GM12878 (cell line): ENCODE measurements at regions not wholly inside any gene's neighbourhood (a gene's known extent, or its start where the extent isn't known, plus 50 kb on each side); places are given as distances from the start of the nearest gene placed in this dataset.

Source experiments
- ATF3 ChIP-seq: IDR thresholded peaks from 2 replicates; pipeline ENCODE4 v1.6.1; 2011; ENCODE audit warnings: low read depth, mild to moderate bottlenecking, low read length, moderate library complexity, borderline replicate concordance; ENCODE audit errors: extremely low read depth
- CTCF ChIP-seq, 3 experiments: IDR thresholded peaks in 2 of 3; conservative IDR thresholded peaks in 1 of 3; 2 replicates each; pipeline ENCODE4 v1.5.1; 2011; ENCODE audit warnings: low read depth in 3 of 3, low read length in 3 of 3, mild to moderate bottlenecking in 3 of 3, control low read depth in 2 of 3, moderate library complexity in 2 of 3, inconsistent platforms in 1 of 3, mixed read lengths in 1 of 3; ENCODE audit not compliant: control insufficient read depth in 2 of 3, insufficient read depth in 1 of 3; ENCODE audit errors: extremely low read depth in 1 of 3
- ETV6 ChIP-seq, 2 experiments: fragments of 450-650 bp in 1 of 2; IDR thresholded peaks in 1 of 2; conservative IDR thresholded peaks in 1 of 2; 2 replicates each; pipeline ENCODE4 v1.6.1; 2014; ENCODE audit warnings: antibody characterized with exemption in 1 of 2, borderline replicate concordance in 1 of 2, low read depth in 1 of 2, mild to moderate bottlenecking in 1 of 2, moderate library complexity in 1 of 2
- HDAC2 ChIP-seq: fragments of 200-600 bp; sonication (generic); IDR thresholded peaks from 2 replicates; pipeline ENCODE4 v1.6.1; 2017
- POLR2AphosphoS5 ChIP-seq: IDR thresholded peaks from 2 replicates; pipeline ENCODE4 v1.6.1; 2011; ENCODE audit warnings: mild to moderate bottlenecking, low read length, inconsistent platforms
- REST ChIP-seq: IDR thresholded peaks from 2 replicates; pipeline ENCODE4 v1.6.1; 2012; ENCODE audit warnings: mild to moderate bottlenecking, low read depth, low read length
- RUNX3 ChIP-seq: IDR thresholded peaks from 2 replicates; pipeline ENCODE4 v1.6.1; 2012; ENCODE audit warnings: low read length, inconsistent platforms
- YY1 ChIP-seq: IDR thresholded peaks from 2 replicates; pipeline ENCODE4 v1.6.1; 2011; ENCODE audit warnings: low read depth, mild to moderate bottlenecking, low read length

- no peak for TF ChIP-seq CTCF (IDR thresholded peaks at IDR 0.05 in 2 of 3, conservative IDR thresholded peaks at IDR 0.05 in 1 of 3; ENCODE audit: control insufficient read depth in 2 of 3, extremely low read depth in 1 of 3, insufficient read depth in 1 of 3, low read depth in 3 of 3, low read length in 3 of 3)
- TF ChIP-seq POLR2AphosphoS5, result no peak
- TF ChIP-seq HDAC2, result no peak
- no peak for TF ChIP-seq ATF3
- no peak for TF ChIP-seq YY1
- TF ChIP-seq ETV6 (conservative IDR thresholded peaks at IDR 0.05 in 1 of 2, IDR thresholded peaks at IDR 0.05 in 1 of 2; ENCODE audit: borderline replicate concordance in 1 of 2, low read depth in 1 of 2), result no peak
- no peak for TF ChIP-seq RUNX3
- TF ChIP-seq REST, result no peak
Observed at GRCh38 chr5:3828761-3829160, 233.1 kb downstream of the IRX1 start.
